GDM1 (cell line): ENCODE measurements at regions not wholly inside any gene's neighbourhood (a gene's known extent, or its start where the extent isn't known, plus 50 kb on each side); places are given as distances from the start of the nearest gene placed in this dataset.

Experiments used
- DNase-seq: peaks from one replicate; lab custom pipeline; 2025; lab: John Stamatoyannopoulos, UW

DNA sequence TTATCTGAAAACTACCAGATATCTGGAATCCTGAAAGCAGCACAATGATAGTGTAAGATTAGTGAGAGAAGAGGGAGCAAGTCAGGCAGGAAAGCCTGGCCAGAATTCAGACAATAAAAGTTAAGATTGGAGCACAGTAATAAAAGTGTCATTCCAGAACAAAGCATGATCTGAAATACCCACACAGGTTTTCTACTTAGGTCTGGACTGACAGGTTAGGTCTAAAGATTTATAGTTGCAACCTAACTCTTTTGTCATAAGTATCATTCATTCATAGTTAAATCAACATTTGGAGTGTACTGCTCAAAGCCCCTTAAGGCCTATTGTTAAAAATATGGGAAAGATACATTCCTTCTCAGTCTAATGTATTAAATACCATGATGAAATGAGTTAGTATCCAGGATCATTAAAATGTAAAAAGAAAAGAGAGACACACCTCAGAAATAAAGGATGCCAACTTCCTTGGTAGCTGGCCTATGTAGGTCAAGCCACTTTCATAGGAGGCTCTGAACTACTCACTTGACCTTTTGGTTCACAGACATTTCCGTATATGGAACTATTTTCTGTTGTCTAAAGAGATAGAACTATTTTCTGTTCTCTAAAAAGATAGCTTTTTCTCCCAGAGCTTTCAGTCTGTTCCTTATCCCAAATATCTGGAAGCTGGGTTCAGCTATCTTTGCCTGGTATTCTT is 105.2 kb downstream of the FAS start:
- DNase-seq, result no peak

DNA sequence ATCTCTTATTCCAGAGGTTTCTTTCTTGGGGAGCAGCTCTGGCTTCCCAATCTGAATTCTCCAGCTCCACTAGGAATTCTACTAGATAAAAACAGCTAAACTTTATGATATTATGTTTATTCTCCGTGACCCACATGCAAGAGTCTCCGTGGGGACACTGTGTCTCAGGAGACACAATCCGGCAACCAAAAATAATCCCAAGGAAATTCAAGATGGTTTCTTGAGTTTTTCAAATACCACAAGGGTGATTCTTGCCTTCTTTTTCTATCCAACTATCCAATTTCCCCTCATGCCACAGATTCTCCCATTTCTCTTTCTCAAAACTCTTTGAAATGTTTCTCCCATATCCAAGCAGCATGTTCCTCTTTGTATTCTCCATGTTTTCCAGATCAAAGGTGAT is 103.1 kb downstream of the FAS start:
- DNase-seq, result no peak

DNA sequence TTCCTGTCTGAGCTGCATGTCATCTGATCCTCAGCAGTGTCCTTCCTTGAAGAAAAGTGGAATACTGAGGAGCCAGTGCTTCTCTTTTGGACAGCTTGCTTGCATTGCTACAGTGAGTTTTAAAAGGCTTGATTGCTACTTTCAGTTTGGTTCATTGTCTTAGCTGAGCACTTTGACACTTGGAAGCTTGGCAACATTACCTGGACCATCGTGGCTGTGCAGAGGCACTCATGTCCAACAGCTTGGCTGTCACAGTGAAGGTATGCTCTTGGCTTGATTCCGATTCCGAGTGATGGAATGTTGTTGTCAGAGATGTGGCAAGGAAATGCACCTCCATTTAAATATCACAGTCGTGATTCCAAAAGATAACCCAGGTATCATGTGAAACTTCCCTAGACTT is 102.4 kb downstream of the FAS start:
- no peak for DNase-seq

DNA sequence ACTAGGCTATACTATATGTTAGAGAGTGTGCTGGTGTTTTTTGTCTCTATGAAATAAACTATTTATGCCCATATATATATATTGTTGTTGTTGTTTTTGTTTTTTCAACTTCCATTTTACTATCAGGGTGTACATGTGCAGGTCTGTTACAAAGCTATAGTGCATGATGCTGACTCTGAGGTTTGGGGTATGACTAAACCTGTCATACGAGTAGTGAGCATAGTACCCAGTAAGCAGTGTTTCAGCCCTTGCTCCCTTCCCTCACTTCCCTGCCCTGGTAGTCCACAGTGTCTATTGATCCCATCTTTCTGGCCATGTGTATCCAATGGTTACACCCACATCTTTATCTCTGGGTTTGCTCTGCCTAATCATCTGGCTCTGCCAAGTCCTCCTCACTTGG is 101.8 kb downstream of the FAS start:
- DNase-seq, result no peak

DNA sequence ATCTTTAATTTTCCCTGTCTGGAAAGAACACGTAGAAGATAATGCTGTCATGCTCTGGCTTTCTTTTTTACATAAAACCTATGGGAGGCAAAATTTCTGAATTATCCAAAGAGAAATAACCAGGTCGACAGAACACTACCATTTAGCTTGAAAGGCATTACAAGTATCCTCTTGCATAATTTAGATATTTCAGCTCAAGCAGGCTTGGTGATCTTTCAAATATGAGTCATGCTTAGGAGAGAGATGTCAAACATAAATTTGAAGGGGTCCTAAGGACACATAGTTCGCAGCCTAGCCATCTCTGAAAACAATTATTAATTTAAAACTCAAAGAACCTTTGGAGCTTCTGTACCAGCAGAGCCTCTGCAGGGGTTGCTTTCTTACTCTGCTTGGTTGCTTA is 100.9 kb downstream of the FAS start:
- no peak for DNase-seq

DNA sequence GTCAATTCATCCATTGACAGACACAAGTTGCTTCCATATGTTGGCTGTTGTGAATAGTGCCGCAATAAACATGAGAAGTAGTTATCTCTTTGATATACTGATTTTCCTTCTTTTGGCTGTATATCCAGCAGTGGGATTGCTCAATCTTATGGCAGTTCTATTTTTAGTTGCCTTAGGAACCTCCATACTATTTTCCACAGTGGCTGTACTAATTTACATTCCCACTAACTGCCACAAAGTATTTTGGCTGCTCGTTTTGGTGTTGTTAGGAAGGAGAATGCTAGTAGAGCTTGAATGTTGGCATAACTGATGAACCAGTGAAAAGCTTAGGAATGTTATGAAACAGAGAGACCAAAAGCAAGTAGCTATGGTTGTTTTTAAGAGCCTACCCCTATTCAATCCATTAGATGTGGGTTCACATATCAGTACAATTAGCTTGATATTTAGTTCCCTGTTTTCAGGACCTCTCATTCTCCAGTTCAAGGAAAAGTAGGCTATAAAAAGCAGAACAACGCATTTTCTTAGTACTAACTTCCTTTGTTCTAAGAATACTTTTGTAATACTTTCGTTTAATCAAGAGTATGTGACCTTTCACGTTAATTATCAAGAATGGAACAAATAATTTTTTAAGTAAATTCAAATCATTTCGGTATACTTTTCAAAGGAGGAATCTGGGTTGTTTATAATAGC is 100.3 kb downstream of the FAS start:
- DNase-seq, result no peak

DNA sequence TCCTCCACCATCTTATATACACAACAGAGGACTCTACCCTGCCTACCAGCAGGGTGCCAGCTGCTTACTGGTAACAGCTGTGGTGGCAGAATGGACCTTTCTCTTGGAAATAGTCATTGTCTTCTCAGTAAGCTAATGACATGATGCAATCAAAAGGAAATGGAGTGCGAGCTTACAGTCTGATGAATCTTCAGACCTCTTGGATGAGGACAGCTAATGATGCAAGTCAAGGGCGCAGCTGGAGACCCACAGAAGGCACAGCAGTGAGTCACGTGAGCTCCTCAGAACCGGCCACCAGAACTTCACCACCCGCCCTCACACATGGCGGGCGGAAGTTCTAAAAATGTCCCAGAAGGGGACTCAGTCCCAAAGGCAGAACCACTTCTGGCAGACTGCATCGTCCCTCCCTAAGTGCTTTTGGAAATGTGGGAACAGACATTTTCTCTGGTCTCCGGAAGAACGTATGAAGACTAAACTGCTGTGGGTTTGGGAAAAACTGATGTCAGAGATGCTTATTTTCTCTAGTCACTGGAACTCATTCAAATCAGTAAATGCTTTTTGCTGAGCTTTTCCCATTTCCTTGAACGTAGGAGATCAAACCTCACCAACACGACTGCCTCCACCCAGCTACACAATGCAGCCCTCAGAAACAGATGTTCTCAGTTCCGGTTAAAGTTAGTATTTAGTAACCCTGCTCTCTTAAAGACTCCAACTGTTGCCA is 96.4 kb downstream of the FAS start:
- no peak for DNase-seq

DNA sequence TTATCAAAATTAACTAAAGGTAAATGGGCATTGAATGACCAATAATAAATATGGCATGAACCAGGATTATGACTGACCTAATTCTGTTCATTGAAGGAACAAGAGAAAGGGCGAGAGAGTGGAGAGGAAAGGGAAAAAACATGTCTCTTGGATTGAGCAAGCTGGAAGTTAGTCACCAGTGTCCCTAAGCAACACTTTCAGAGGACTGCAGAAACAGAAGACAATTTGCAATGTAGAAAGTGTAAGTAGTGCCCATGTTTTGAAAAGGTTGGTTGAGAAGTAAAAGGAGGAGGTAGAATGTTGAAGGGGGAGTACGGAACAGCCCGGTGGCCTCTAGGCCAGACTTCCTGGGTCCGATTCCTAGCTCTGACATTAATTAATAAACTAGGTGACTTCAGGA is 94.6 kb downstream of the FAS start:
- DNase-seq, result no peak

DNA sequence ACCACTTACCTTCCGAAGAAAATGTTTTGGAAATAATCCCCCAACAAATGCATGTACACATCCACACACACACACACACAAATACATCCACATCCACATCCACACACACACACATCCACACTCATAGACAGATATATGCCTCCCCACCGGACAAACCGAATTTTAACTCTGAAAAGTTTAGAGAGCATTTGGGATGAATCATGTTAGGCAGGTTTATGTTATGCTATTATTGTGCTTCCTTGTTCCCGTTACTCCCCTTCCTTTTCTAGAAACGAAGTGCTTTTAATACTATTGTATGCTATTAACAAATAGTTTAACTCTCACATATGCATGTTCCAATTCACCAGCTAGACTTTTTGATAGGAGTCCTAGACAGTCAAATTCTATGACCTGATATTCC is 91.5 kb downstream of the FAS start:
- DNase-seq, result no peak

DNA sequence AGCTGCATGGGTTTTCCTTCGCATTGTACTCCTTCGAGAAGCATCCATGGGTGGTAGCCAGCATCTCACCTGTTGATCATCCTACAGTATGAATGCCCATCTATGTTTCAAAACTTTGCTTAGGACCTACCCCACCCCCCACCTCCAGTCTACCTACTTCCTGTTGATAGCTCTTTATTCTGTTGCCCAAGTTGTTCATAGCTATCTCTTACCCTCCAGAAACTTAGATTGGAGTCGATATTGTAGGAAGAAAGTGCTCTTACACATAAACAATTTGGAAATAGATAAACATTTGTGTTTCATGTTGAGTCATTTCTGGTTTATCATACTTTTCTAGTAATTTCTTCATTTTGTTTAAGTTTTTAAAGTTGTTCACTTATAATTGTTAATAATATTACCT is 90.1 kb downstream of the FAS start:
- DNase-seq, result no peak

DNA sequence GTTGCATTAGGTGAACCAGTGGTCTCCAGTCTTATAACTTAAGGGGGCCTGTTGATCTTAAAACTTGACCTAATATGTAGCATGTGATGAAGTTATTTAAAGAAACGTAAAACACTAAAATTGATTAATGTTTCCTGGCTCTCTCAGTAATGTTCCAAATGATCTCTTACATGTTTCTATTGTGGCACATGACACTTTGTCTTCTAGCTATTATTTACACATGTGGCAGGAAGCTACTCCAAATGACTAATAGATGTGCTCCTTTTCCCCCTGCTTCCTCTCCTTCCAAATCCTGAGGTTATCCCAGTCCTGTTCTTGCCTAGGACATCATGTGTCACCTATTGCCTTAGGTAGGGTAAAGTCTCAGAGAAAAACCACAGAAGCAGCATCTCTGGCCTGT is 89.4 kb downstream of the FAS start:
- DNase-seq, result no peak

DNA sequence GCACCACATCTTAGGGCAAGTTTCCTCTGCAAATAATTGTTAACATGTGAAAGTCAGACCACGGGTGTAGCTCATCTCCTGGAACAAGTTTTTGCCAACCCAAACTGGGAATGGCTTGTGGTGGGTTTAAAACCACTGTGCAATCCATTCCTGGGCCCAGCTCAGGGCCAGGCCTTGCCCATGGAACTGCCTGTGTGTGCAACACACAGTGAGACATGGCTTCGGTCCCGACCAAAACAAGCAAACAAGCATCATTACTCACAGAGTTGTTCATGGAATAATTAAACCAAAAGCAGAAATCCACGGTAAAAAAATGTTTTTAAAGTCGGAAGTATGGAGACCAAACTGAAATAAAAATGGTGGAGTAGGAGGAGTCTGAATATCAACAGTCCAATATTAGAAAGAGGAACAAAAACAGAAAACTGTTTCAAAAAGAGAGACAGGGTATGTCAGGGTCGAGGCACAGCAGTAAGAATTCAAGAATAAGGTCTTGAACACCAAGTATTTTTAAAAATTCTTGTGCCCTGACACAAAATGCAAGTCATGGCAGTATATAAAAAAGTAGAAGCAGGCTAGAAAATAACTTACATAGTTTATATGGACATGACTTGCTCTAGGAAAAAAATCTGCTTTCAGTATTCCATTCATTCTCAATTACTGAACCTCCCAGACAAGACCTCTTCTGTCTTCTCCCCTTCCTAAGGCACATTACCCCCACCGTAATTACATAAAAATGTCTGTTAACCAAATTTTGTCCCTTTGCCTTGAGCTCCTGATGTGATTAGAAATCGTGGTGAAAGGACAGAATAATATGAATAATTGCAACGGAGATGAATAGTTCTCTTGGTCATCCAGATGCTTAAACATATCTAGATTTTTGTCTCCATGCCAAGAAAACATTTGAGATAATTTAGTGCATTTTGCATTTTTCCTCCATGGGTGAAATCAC is 88.4 kb downstream of the FAS start:
- no peak for DNase-seq

DNA sequence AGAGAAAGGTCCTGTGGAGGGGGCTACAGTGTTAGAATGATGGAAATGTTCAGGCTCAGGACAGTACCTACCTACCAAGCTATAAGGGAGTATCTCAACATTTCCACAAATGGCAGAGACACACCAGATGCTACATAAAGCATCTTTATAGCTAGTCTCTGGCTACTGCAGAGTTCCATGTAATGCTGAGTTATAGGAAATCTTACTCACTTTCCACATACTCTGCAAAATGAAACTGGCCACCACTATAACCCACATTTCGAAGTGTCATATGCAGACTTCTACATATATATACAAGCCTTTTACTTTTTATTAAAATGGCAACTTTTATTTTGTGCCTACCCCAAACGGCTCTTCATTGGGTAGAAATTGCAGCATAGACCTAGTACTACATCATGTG is 85.5 kb downstream of the FAS start:
- no peak for DNase-seq

DNA sequence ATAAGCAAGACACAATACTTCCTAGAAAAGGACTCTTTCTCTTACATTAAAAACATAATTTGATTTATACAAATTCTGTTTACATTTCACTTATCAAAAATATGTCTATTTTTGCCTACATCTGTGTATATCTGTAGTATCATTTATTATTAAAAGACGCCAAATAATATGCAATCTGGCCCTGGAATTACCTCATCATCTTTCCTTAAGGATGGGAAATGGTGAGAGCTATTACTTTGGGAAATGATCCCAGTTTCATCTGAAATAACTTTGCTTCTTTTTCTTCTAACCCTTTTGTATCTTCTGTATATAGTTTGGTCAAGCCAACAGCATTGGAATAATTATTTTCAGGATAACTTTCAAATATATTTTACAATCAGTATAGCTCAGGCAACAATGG is 85.0 kb downstream of the FAS start:
- DNase-seq, result no peak

DNA sequence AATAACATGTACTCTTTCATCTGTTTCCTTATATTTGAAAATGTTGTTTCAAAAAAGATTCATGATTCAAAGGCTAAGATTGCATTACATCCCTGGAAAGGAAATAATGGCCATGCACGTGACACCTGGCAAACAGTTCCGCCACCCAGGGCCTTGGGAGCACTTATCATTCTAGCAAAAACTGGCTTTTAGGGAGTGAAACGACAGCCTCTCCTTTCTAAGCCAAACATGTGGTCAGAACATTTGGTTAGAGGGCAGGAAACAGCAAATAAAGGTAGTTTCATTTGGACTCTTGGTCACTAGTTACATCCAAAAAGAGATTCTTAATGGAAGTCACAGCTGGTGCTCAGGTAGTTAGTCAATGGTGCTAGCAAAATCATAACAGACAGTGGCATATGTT is 83.5 kb downstream of the FAS start:
- no peak for DNase-seq

DNA sequence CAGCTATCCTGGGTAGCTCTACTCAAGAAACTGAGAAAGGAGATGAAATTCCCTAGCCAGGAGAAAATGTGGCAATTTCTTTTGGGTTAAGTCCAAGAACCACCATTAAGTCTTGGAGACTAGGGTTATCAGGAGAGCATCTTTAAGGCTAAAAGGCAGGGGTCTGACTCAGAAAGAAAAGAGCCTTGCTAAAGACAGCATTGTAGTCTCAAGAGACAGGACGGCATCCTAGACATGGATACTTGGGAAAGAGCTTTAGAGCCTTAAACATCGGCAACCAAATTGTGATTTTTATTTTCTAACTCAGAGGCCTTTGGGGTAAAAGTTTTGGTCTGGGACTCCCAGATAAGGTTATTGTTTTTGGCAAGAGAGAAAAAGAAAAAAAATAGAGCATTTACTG is 83.1 kb downstream of the FAS start:
- no peak for DNase-seq

DNA sequence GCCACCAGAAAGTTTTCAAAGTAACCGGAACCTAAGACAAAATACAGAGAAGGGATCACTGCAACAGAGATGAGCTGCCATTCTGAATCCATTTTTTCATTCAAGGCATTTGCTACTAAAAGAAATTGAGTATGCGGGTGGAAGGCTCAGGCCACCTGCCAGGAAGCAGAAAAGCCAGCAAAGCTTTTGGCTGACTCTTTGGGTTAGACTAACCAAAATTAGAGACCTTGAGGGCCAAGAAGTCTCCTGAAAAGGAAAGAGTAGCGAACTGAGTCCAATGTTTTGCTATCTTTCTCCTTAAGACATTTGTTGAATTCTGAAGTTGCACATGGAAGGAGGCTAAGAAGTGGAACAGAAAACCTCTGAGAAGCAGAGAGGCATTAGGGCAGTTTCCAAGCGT is 79.0 kb downstream of the FAS start:
- DNase-seq, result no peak
